Astrocyte of the hippocampus (primary cell): ENCODE measurements at regions not wholly inside any gene's neighbourhood (a gene's known extent, or its start where the extent isn't known, plus 50 kb on each side); places are given as distances from the start of the nearest gene placed in this dataset.

Experiments used
- DNase-seq: peaks from one replicate; pipeline ENCODE4 v3.0.0; 2011; ENCODE audit warnings: low read depth, low spot score

DNA sequence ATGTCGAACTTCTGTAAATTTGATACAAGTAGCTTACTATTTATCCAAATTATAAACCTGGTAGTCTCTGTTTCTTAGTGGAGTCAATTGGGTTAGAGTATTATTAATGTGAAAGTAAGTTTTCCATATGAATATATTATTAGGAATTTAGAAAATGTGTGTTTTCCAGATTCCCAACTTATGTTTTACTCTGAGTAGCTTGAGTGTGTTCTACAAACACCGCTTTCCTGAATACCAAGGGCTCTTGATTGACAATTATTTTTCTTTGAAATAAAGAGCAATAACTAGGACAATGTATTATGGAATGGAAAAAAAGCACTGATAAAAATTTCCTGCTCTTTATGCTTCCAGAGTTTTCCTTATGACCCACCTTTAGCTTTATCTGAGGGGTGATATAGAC lies 233.6 kb downstream of the POSTN start:
- DNase-seq: no peak

DNA sequence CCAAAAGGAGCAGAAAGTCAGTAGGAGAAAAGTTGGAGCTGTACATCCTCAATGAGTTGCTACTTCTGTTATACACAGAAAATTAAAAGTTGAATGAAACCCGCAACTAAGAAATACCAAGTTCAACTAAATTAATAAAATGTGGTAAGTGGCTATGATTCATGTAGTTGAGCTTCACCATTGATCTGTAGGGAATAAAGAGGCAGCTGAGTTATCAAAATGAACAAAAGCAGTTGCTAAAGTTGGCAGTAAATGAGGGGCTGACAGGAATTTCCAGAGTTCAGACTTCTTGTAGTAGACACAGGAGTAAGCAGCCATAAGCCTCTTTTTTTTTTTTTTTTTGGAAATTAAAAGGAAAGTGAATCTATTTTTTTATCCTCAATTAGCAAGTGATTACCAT lies 234.6 kb downstream of the POSTN start:
- DNase-seq: peak; percentile 19

DNA sequence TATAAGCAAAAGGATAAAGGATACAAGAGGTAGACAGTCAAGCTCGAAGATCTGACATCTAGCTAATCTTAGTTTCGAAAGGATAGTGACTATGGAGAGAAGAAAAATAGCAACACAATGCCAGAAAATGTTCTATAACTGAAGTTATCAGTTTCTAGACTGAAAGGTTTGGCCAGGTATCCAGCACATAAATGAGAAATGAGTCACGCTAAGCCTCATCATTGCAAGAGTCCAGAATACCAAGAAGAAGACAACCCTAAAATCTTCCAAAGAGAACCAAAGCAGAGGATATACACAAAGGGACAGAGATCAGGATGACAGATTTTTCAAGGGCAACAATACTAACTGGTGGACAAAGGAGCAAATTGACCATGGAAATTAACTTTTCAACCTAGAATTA lies 237.0 kb downstream of the POSTN start:
- no peak for DNase-seq

DNA sequence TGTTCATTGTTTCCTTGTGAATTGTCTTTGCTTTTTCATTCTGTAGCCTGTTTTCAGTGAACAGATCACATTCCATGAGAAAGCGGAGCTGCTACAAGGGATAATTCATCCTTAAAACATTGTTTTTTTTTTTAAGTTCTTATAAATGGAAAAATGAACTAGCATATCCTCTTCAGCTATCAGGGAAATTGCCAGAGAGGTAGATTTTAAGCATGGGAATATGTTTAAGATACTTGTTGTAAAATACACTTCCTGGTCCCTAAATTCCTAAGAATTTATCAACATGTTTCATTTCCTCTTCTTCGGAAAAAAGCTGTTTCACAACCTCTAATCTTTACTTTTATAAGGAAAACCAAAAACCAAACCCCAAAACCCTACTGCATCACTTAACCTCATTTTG lies 238.0 kb downstream of the POSTN start:
- DNase-seq: no peak

DNA sequence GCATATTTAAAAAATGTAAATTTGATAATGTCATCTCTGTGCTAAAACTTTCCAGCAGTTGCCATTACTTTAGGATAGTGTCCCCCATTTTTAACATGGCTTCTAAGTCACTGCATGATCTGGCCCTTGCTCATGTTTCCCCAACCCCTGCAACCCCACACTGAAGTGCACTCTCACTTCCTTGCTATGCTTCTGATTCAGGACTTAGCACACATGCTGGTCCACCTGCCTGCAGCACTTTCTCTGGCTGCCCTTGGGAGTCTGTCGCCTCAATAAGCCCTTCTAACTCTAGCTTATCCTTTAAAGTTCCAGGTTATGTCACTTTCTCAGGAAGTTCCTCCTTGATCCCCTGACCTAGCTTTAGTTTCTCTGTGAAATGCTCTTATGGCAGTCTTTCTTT lies 241.0 kb downstream of the POSTN start:
- no peak for DNase-seq

DNA sequence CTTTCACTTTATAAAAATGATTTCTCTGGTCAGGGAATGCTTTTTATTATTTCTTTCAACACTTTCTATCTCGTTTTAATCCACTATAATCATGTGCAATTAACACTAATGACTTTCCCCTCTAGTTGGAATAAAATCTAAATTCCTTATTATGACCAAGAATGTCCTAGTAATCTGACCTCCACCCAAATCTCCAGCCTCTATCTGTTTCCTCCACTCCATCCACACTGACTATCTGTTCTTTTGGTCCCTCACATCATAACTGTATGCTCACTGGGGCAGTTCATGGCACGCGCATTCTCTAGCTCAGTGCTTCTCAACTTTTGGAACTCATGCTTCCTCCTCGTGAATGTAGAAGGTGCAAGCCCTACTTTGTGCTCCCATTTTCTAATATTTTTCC lies 244.7 kb downstream of the POSTN start:
- DNase-seq: no peak

DNA sequence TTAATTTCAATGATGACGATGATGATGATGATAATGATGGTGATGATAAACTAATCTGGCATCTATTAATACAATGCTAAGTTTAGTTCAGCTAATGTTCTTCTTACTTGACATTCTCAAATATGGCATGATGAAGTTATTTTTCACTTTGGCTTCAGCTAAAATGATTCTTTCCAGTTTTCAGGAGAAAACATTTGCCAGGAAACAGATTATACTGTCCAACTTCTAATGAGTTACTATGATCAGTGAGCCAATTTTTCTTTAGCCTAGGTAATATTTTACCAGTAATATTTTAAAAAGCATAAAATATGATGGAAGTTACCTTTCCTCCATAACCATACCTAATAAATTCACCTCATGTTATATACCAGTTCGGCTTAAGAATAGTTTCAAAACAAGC lies 245.7 kb upstream of the CSNK1A1L start:
- DNase-seq: no peak

DNA sequence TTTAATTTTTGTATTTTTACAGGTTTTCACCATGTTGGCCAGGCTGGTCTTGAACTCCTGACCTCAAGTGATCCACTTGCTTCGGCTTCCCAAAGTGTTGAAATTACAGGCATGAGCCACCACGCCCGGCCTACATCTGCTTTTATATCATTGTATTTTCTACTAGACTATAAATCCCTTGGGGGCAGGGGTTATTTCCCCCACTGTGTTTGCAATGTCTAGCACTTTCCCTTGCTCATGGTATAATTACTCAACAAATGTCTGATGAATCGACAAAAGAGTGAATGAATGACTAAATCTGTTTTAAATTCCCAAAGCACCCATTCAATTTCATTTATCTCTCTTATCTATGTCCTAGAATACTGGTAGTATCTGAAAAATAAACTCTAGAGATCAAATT lies 244.5 kb upstream of the CSNK1A1L start:
- DNase-seq: no peak

DNA sequence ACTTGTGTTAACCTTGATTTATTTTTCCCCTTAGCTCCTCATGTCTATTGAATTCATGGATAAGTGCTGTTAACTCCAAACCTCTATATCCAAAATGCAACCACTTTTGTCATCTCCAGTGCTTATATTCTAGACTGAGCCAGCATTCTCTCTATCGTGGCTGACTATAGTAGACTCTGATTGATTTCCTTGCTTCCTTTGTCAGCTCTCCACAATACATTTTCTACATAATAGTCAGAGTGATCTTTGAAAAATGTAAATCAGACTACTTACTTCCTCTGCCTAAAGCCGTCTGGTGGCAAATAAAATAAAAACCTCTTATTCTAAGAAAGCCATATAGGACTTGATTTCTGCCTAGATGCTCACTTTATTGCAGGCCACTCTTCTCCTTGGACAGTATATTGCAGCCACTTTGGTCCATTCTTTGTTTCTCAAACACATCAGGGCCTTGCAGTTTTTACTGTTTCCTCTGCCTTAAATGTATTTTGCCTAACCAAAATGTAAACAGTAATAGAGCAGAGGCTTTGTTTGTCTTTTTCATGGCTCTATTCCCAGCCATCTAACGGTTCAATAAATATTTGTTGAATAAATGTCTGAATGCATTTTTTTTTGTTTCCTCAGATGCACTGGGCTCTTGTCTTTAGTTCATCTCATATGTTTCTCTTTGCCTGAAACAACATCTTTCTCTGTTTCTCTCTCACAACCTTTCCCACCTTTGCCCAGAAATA lies 243.6 kb upstream of the CSNK1A1L start:
- DNase-seq: no peak

DNA sequence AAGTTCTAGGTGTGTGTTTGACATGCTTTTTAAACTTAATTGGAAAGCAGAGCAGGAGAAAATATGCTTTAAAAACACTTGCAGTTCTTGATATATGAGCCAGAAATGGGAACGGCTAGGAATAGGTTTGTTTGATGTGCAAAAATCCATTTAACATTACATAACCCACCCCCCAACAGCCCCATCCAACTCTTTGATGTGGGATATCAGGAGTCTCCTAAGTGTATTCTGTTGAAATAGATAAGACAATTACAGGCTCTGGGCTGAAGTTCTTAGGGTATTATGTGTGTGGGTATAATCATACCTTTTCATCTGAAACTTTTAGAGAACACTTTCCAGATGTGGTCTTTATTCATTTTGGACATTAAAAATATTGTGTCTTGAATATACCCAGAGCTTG lies 240.4 kb upstream of the CSNK1A1L start:
- no peak for DNase-seq

DNA sequence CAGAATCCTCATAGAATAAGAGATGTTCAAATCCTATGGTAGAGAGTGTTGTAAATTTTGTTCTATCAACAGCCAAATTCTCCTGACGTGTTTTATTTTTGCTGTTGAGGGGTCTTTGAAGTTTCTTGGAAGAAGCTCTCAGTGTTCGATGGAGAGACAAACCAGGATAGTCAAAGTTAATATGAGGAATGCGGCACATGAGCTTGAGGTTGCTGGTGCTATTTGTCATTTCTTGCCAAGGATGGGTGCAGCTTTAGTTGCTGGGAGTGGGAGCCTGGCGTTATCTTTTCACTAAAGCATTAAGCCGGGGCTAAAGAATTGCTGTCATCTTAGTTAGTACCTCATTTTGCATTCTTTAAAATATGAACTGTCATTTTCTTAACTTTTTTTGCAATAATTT lies 239.9 kb upstream of the CSNK1A1L start:
- no peak for DNase-seq

DNA sequence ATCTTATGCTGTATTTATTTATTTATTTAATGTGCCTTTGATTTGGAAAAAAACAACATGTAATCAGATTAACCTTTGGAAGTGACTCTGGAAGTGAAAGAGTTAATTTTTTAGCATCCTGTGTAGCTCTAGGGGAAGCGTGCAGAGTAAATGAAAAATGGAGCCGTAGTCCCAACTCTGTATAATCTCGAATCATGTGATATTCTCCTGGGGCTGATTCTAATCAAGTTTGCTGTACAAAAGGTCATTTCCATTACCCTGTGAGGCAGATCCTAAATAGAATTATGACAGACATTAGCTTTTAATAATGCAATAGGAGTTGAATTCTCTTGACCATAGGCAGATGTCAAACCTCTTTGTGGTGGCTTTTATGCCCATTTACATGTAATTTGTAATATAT lies 238.6 kb upstream of the CSNK1A1L start:
- no peak for DNase-seq

DNA sequence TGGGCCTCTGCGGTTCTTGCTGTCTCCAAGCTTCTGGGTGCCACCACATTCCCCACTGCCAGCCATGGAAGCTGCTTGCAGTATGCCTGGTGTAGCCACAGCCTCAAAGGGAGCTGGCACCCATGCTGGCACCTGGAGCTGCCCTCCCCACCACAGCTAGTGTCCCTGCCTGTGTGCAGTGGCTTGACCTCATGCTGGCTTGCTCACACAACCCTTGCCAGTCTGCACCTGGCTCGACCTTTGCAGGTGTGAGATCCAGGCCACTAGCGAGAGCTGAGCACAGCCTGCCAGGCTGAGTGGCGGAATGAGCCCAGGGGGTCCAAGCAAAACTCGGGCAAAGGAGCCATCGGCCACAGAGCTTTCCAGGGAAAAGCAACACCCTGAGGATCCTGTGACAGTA lies 236.7 kb upstream of the CSNK1A1L start:
- DNase-seq: no peak

DNA sequence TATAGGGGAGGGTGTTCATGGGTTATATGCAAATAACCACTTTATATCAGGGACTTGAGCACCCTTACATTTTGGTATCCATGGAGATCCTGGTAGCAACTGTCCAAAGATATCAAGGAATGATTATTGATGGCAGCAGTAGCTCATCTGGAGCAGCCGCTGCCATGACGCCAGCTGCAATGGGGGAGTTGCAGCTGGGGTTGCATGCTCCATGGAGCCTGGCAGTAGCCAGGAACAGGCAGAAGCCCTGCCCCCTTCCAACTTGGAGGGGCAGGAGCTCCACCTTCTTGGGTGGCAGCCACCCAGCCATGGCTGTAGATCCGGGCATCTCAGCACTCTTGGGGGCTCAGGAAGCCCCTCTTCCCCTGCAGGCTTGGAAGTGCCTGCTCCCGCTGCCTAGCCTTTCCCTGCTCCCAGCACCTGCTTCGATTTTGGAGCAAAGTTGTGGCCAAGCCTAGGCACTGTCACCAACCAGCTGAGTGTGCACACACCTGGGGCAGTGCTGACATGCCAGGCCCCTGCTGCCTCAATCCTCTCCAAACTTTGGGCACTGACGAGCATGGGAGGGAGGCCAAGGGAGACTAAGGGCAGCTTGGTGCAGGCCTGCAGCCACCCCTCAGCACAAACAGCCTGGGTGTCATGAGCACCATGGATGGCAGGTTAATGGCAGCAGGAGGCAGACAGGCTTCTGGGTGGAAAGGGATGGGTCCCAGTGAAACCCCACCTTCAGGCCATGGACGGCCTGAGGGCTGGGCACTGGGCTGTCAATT lies 235.6 kb upstream of the CSNK1A1L start:
- no peak for DNase-seq

DNA sequence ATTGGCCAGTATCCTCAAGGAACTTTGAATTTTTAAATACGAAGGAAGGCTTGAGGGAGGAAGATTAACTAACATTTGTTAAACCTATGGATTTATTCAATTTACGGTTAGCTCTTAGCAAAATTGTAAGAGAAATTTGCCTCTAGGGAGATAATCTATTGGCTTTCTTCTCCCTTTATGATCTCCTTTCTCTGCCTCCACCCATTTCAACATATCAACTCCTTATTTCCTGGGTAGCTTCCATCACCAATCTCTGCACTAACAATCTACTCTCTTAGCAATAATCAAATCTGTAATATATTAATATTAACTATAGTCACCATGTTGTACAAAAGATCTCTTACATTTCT lies 233.9 kb upstream of the CSNK1A1L start:
- DNase-seq: no peak

DNA sequence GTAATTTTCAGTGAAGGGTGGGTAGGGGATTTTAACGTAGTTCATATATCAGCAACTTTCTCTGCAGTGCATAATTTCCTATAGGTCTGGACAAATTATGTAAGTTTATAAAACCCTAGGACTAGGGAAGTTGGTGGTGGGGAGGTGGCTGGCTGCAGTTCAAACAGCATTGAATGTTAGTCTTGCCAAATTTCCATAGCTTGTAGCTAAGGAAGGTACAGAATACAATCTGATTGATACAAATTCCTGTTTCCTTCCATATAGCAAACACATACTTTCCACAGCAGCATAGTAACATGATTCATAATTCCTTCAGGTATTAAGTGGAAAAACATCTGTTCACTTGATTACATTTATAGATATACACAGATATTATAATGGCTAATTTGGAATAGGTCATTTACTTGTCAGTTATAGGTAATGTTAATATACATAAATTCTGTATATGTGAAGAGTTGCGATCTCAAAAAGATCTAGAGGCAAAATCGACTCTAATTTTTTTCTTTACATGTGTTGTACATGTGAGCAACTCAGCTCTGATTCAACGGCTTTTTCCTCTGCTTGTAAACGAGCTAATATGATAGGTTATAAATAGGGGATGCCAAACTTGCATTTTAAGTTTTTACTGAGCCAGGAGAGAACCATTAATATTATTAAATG lies 233.4 kb upstream of the CSNK1A1L start:
- DNase-seq: no peak

DNA sequence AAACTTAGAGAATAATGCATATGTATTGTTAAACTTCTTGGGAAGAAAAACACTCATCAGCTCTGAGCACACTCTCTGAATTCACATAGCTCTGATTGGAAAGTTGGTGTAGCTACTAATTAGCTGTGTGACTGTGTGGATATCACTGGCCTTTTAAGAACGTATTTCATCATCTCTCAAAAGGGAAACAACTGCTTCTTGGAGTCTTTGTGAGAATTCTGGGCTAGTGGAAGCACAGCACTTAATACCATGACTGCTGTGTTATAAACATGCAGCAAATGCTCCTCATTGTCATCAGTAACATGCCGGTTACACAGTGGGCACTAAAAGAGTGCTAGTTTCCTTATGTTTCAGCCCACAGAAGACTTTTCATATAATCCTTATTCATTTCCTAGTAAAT lies 220.9 kb upstream of the CSNK1A1L start:
- no peak for DNase-seq

DNA sequence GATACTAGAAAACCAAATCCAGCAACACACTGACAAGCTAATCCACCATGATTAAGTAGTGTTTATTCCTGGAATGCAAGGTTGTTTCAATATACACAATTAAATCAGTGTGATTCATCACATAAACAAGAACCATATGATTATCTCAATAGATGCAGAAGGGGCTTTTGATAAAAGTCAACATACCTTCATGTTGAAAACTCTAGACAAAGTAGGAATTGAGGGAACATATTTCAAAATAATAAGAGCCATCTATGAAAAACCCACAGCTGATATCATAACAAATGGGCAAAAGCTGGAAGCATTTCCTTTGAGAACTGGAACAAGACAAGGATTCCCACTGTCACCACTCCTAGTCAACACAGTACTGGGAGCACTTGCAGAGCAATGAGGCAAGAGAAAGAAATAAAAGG lies 213.6 kb upstream of the CSNK1A1L start:
- DNase-seq: no peak

DNA sequence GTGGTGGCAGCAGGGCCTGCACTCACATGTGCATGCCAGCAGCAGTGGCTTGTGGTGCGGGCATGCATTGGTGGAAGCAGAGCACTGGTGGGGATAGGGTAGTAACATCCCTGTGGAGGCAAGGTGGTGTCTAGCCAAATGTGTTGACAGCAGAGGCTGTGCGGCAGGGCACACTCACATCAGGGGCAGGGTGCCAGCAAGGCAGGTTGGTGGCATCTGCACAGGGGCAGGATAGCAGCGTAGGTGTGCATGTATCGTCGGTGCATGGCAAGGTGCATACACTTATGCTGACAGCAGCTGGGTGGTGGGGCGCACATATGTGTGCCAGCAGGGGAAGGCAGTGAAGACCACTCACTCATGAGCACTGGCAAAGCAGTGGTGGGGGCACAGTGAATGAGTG lies 211.5 kb upstream of the CSNK1A1L start:
- DNase-seq: no peak

DNA sequence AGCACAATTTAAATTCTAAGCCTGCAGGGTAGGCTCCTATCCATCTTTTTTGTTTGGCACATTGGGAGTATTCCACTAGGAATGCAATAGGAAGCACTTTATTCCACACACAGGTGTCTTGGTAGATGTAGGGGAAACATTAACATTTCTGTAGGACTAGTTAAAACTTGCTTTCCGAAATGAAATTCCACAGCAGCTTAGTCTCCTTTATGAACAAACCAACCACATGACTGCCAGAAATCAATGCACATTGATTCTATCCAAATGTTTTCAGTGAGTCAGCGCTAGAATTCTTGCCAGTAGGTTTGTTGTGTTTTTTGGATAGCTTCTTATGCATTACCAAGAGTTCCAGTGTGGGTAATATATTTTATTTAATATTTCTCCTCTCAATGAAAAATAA lies 207.9 kb upstream of the CSNK1A1L start:
- peak; percentile 87 for DNase-seq

DNA sequence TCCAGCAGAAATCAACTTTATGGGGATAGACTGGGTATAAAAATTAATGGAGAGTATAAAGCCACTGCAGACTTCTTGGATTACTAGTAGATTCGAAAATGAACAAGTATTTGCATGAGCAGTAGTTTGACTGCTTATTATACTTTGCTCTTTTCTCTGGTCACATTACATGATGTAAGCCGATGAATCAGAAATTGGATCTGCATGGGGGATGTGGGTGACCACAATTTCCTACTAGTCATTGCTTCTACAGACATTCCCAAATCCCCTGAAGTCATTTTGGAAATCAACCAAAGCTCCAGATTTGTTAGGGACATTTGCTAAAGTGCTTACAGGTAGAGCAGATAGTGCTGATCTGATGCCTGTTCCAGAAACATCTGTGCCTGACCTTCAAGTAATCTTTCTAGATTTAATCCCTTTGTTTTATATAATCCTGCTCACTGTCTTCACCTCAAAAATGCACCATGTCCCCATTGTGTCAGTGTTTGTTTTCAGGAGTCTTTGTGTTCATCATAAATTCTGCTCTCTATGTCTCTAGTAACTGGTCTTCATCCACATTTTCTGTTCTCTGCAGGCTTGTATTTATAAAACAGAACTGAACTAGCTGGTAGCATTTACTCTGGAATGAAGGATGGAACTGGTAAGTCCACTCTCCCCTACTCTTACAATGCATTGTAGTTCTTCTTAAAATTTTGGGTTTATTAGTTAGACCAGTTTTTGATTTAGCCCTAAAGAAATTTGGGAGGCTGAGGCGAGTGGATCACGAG lies 201.5 kb upstream of the CSNK1A1L start:
- DNase-seq: peak; percentile 93

DNA sequence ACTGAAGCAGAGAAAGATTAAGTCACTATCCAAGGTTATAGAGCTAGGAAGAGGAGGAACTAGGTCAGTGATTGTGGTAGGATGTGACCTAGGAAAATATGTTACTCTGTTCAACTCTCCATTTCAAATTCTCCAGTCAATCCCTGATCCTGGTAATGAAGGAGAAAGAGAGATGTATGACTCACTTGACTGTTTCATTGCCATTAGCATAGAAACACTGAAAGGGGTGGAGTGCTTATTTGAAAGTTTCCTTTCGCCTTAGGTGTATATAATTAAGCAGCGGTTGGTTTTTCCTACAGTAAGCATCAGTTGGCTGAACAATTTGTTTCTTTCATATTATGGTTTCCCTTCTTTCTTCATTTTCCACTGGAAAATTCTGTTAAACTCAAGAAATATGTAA lies 198.1 kb upstream of the CSNK1A1L start:
- DNase-seq: peak; percentile 29
